C4-2B (cell line): ENCODE measurements at regions not wholly inside any gene's neighbourhood (a gene's known extent, or its start where the extent isn't known, plus 50 kb on each side); places are given as distances from the start of the nearest gene placed in this dataset.

Source experiments
- H3K27ac ChIP-seq: fragments of 450-650 bp; 2 replicates; pipeline ENCODE4 v1.5.1; 2017
- CTCF ChIP-seq: fragments of 450-650 bp; conservative IDR thresholded peaks from 2 replicates; pipeline ENCODE4 v1.5.1; 2017; ENCODE audit warnings: mild to moderate bottlenecking
- ZFX ChIP-seq: fragments of 450-650 bp; IDR thresholded peaks from 2 replicates; pipeline ENCODE4 v1.6.1; 2017

- no peak overlapping the region for H3K27ac ChIP-seq
- TF ChIP-seq ZFX, result no peak
- TF ChIP-seq CTCF, result no peak
These were observed 192.0 kb downstream of the CDH7 start for GRCh38 chr18:65942854-65943253.

GRCh38 chr18:65942104-65942503 is 191.3 kb downstream of the CDH7 start:
- TF ChIP-seq CTCF, result no peak
- TF ChIP-seq ZFX, result no peak
- H3K27ac ChIP-seq, result no peak overlapping the region

- H3K27ac ChIP-seq, result no peak overlapping the region
- TF ChIP-seq CTCF (no peak), ZFX (no peak)
These were observed 190.7 kb downstream of the CDH7 start for GRCh38 chr18:65941482-65941881.
